Urothelium cell line (cell line): ENCODE measurements at regions not wholly inside any gene's neighbourhood (a gene's known extent, or its start where the extent isn't known, plus 50 kb on each side); places are given as distances from the start of the nearest gene placed in this dataset.
"Not testable (repeated sequence)": the region's sequence is repeated elsewhere in the genome, so short reads cannot be mapped to it uniquely, and the experiment has no call there.

Experiments used
- DNase-seq: peaks from one replicate; pipeline ENCODE4 v3.0.0; 2011; ENCODE audit warnings: low spot score, mixed read lengths
- FAIRE-seq: peaks from 2 replicates; lab custom pipeline; 2011; peaks lifted over from hg19 to GRCh38; lab: Jason Lieb, UNC

DNA sequence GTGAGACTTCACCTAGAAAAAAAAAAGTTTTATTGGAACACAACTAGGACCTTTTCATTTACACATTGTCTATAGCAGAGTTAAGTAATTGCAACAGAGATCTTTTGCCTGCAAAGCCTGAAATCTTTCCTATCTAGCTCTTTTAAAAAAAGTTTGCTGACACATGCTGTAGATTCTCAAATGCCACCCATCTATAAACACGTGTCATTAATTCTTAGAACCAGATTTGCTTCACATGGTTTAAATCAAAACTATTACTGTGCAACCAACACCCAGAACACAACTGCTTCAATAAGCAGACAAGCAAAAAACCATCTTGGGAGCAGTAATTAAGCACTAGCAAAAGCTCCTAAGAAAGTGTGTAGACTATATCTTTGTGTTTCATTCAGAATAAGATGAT is 55.0 kb downstream of the OXSM start:
- DNase-seq (no peak), FAIRE-seq (no peak)

DNA sequence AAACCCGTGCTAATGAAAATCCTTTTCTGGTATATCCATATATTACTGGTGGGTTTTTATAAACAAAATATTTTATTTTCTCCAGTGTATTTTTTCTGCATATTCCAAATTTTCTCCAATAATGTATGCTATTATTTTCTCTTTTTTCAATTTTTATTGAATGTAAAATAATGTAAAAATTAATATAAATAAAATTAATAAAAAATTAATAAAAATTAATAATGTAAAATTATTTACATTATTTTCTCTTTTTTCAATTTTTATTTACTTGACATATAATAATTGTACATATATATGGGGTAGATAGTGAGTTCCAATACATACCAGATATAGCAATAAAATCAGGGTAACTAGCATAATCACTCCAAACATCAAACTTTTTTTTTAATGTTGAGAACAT is 56.4 kb downstream of the OXSM start:
- FAIRE-seq (no peak), DNase-seq (no peak)

DNA sequence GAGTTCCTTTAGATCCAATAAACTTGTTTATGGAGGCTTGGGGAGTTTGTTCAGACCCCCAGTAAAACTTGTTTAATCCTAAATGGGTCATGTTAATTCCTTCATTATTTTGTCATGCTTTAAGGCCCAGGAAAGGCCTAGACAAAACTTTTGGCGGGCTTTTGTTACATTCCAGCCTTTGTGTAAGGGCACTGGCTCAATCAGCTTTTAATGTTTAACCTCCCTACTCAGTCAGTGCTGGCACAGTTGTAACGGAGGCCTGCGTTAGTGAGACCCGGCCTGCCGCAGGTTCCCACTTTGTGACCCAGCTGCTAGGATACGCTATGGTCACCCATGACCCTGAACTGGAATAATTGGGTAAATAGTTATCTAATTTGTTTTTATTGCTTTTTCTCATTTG is 59.2 kb downstream of the OXSM start:
- DNase-seq (no peak), FAIRE-seq (no peak)

DNA sequence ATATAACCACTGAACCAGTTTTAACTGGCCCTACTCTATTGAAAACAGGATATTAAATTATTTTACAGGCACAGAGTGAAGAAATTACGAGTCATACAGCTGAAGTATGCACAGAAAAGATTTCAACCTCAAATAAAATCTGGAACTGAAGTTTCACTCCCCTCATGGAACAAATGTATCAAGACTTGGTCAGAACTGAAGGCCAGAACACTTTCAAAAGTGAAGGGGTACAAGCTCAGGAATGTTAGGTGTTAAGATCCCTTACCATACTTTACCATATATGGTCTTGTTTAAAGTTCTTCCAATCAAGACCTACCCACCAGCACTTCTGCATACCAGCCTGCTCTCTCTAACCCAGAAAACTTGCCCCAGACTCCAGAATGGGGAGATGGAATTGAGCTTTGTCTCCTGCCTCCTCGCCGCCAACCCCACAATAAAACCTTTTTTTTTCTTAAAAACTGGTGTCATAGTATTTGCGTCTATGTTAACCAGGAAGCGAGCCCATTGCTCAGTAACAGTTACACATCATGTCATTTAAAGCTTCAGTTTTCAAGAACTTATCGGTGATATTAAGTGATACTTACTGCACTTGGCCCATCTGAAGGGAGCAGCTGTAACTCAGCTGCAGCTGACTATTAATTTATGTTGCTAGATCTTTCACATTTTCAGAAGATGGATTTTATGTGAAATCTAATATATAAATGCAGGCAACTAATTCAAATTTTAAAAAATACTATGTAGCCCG is 59.9 kb downstream of the OXSM start:
- FAIRE-seq (no peak), DNase-seq (no peak)

DNA sequence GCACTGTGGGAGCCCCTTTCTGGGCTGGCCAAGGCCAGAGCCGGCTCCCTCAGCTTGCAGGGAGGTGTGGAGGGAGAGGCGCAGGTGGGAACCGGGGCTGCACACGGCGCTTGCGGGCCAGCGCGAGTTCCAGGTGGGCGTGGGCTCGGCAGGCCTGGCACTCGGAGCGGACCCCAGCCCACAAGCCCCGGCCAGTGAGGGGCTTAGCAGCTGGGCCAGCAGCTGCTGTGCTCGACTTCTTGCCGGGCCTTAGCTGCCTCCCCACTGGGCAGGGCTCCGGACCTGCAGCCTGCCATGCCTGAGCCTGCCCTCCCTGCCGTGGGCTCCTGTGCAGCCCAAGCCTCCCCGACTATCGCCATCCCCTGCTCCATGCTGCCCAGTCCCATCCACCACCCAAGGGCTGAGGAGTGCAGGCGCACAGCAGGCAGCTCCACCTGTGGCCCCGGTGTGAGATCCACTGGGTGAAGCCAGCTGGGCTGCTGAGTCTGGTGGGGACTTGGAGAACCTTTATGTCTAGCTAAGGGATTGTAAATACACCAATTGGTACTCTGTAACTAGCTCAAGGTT is 61.9 kb downstream of the OXSM start:
- not testable (repeated sequence) for DNase-seq, FAIRE-seq

DNA sequence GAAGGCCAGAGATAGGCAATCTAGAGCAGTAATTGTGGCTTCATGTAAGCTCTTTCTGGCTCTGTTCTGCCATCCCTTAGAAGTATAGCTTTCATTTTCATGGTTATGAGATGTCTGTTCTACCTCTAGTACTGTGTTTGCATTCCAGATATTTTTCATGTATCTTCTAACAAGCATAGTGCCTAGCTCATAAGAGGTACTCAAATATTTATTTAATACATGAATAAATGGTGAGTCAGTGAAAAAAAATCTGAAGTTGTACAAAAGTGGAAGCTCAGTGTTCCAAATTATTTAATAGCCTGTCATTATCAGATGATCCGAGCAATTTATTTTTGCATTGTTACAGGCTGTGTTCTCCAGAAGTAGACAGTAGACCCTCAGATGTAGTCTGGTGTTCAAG is 64.3 kb downstream of the OXSM start:
- FAIRE-seq (no peak), DNase-seq (peak; percentile 5)

DNA sequence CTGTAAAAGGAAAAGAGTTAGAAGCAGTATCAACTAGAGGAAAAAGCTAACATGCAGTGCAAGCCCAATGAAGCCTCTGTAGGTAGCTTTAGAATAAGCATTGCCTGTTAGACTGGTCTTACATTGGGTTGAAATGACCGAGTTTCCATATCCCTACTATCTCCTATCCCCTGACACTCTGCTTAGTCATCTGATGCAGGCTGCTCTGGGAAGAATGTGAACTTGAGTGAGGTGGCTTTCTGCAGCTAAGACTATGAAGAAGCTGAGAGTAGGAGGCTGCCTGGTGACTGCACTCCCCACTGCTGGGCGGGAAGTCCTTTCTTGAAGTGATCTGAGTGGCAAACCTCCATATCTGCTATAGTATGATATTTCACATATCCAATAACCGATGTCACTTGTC is 64.7 kb downstream of the OXSM start:
- no peak for FAIRE-seq

DNA sequence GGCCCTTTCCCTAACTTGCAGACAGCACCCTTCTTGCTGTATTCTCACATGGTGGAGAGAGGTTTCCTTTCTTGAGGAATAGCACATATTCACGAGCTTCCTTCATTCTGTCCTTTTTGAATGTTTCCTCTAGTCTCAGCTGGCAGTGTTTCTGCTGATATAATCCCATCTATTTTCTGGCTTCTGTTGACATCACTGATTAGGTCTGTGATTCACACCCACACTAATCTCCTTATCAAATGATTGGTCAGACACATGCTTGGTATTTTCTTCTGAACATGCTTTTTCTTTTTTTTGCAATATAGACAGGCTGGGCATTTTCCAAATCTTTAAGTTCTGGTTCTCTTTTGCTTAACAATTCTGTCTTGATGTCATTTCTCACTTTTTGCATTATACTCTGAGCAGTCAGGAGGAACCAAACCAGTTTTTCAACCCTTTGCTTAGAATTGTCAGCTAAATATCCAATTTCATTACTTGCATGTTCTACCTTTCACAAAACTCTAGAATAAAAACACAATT is 65.4 kb downstream of the OXSM start:
- FAIRE-seq, result no peak
- no peak for DNase-seq

More for the DNA sequence above, 64.7 kb downstream of the OXSM start:
- peak; percentile 15 for DNase-seq

DNA sequence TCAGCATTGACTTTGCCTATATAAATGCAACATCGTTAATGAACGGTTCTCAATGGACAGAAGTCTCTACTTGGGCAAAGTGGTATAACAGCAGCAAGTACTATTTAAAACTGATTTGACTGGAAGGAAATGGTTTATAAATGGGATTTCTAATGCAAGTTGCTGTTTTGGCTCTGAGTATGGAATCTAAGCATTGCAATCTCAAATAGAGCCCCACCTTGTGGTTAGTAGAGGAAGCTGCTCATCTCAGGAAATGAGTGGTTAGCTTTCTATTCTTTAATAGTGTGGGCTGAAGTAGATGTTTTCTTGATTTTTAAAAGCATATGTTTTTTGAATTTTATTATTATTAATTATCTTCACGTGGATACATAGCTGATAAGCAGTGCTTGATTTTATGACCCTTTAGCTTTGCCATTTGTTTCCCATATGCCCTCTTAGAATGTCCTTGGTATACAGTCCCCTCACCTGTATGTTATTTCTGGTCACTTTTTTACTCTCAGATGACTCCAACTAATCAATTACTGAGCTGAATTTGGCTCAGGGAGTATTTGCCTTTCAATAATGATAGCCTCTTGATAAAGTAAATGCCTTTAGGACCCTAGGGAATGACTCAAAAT is 67.1 kb downstream of the OXSM start:
- peak; percentile 26 for DNase-seq
- FAIRE-seq, result no peak

DNA sequence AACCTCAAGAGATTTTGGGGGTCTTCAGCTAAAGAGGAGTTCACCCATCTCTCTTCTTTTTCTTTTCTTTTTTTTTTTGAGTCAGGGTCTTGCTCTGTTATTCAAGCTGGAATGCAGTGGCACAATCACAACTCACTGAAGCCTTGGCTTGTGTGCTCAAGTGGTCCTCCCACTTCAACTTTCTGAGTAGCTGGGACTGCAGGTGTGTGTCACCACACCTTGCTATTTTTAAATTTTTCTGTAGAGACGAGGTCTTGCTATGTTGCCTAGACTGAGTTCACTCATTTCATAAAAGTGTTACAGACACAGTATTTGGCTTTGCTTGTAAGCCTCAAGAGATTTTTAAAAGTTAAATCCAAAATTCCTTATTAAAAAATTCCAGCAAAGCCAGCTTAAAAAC is 71.7 kb downstream of the OXSM start:
- FAIRE-seq, result no peak
- no peak for DNase-seq

DNA sequence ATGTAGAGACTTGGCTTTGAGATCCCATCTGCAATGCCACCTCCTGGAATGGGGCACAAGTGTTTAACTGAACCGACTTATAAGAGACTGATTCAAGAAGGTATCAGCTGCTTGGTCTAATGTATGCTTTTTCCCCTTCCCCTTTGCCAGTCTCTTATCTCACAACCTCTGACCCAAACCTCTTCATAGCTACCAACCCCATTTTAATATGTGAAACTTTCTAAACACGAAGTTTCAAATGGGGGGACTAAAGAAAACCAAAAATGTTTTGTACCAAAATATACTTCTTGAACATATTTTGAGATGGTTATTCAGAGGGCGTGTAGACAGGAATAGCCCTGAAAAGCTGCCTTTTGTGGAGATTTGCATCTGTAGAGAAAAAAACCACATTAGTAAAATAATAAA is 73.1 kb downstream of the OXSM start:
- DNase-seq (no peak), FAIRE-seq (no peak)

DNA sequence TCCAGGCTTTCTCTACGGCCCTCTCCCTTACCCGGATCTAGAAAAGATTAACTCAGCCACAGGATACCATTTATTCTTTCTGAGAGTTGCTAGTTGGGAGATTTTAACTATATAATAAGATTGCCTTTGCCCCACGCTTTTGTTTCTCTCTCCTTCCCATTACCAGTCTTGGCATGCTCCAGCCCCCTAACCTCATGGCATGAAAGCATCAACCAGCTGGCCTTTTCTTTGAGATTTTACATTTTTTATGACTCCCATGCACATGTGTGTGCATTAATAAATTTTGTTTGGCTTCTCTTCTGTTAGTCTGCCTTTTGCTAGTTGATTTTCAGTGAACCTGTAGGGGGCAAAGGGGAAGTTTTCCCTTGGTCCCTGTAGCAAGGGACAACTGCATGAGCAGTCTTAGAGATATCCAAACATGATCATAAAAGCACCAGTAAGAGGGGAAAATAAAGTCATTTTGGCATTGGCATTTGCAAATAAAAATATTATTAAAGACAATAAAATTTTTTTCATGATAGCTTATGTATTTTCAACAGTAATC is 73.6 kb downstream of the OXSM start:
- no peak for DNase-seq

DNA sequence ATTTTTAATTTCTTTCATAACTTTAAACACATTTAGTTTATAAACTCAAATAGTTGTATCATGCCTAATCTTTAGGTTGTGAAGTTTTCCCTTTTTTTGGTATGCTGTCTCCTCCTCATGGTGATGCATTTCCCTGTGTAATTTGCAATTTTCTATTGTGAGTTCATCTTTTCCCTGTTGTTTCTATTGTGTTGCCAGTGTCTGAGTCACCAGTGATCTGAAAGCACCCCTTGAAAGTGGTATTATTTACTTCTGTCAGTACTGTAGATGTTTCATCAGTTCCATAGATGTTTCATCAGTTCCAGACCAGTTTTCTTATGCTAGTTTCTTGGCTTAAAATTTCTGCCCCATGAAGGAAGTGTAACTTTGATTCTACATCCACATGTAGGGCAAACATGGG is 80.6 kb downstream of the OXSM start:
- DNase-seq (no peak), FAIRE-seq (no peak)

More for the DNA sequence above, 73.6 kb downstream of the OXSM start:
- FAIRE-seq, result no peak

DNA sequence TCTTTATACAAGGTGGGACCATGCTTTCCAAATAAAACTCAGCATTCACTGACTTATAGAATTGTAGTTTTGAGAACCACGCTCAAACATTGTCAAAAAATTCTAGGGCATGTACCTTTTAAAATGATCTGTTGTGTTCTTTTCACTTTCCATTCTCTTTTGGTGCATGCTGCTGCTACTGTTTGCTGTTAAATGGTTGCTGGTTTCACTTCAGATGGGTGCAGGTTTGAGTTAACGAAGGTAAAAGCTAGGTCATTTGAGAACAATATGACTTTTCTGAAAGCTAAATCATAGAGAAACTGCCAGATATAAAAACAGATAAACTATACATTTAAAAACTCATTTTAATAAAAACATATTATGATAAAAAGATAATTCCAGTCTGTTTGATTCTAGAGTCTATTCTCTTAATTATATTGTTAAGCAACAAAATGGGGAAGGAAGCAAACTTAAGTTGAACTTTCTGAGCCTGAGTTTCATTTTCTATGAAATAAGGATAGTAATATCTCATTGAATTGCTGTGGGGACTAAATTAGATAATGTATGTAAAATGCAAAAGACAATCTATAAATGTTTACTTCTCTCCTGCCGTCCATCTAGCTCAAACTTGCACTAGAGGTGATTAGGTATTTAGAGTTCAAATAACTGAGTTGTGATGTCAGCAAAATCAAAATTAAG is 82.4 kb downstream of the OXSM start:
- FAIRE-seq, result no peak
- DNase-seq, result no peak

DNA sequence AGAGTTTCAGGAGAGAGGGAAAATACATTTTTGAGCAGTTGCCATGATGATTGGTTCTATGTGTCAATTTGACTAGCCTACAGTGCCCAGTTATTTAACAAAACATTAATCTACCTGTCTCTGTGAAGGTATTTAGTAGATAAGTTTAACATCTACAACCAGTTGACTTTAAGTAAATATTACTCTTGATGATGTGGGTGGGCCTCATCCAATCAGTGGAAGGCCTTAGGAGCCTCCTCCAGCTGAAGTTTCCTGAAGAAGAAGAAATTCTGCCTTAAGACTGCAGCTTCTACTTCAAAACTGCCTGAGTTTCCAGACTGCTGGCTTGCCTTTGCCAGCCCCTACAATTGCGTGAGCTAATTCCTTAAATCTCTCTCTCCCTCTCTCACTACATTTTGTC is 93.6 kb downstream of the OXSM start:
- FAIRE-seq (no peak), DNase-seq (no peak)

DNA sequence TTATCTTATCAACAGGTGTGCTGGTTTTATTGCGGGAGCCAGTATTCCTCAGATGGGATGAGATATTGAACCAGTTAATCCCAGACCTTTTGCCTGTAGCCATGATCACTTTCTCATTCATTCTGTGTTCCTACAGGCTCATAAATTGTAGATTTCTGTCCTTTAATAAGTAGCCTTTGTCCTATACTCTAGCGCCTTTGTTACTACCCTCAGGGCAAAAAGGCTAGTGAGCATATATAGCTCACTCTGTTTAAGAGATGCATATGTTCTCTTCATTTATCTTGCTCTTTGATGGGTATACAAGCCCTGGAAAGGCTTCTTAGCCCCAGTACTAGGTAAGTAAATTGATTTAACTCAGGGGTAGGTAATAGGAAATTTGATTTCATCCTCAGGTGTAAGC is 95.1 kb downstream of the OXSM start:
- DNase-seq, result no peak
- no peak for FAIRE-seq

DNA sequence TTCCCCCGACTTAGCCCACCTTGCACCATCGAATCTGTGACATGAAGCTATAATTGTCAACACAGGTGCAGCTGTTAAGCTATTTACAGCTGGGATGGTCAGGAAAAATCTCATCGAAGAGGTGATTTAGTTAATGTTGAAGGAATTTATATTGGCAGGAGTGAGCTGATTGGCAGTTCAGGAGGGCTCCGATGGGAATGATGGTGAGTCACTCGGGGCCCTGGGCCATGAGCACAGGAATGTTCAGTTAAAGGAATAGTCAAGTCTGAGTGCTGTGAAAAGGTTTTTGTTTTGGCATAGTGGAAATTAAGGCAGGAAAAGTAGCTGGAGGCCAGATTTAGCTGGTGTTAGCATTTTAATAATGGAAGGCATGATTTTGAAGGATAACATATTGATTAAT is 95.7 kb downstream of the OXSM start:
- peak; percentile 78 for DNase-seq
- FAIRE-seq, result no peak

DNA sequence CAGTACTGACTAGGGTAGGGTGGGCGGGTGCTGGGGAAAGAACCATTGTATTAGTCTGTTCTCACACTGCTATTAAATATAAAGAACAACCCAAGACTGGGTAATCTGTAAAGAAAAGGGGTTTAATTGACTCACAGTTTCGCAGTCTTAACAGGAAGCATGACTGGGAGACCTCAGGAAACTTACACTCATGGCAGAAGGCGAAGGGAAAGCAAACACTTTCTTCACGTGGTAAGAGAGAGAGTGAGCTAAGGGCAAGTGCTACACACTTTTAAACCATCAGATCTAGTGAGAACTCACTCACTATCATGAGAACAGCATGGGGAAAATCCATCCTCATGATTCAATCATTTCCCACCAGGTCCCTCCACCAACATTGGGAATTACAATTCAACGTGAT is 98.0 kb downstream of the OXSM start:
- no peak for DNase-seq
- FAIRE-seq, result no peak

DNA sequence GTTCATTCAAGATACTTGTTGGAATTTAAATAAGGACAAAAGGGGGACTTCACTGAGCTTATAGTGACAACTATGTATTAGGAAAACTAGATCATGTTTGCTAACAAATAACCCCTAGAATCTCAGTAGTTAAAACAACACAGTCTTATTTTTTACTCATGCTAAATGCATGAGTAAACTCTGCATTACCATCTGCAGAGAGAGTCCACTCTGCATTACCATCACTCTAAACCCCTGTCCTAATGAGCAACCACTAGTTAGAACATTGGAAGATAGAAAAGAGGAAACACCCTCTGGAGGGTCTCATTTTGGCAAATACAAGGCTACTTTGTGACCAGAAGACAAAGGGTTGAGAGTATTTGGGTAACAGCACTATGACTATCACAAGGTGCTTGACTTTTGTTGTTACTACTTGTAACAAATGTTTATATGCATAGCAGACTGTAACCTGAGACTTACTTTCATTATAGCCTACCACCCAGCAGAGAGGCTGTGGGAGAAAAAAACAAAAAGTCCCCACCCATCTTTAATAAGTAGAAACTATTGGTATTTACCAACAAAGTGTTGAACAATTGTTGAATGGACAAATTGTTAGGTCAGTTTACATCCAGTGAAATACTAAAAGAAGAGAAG is 99.1 kb downstream of the OXSM start:
- FAIRE-seq, result no peak
- DNase-seq, result no peak

DNA sequence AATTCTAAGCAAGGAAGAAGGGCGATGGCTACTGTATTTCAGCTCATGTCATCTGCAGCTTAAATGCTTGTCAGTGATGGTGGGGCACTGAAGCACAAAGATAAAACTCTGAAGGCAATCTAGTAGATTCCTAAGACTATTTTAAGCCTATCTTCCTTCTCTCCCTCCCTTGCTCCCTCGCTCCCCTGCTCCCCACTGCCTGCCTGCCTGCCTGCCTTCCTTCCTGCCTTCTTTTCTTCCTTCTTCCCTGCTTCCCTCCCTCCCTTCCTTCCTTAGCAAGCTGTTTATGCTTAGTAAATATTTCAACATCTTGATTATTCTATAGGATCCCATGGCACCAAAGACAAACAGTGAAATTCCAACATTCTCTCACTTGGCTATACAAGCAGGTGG is 99.6 kb downstream of the OXSM start:
- DNase-seq (no peak), FAIRE-seq (no peak)

DNA sequence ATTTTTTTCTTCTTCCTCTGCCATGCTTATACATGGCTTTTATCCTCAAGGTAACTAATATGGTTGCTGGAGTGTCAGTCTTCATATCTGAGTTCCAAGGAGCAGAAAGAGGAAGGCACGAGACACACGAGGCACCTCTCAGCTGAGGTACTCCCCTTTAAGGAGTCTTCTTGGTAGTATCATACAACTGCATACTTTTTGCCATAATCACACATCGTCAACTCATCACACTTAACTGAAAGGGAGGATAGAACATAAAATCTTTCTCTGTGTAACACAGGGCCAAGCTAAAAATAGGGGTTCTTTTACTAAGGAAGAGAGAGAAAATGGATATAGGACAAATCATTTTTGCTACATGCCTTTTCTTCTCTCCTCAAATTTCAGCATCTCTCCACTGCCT is 104.2 kb downstream of the OXSM start:
- no peak for FAIRE-seq
- no peak for DNase-seq
